HCT116 (cell line): ENCODE measurements at regions not wholly inside any gene's neighbourhood (a gene's known extent, or its start where the extent isn't known, plus 50 kb on each side); places are given as distances from the start of the nearest gene placed in this dataset.

Experiments
- EZH2 ChIP-seq: fragments of 200-600 bp; sonication (generic); IDR thresholded peaks from 2 replicates; pipeline ENCODE4 v1.6.1; 2017; ENCODE audit warnings: antibody characterized with exemption, mixed run types
- RAD21 ChIP-seq: IDR thresholded peaks from 2 replicates; pipeline ENCODE4 v1.6.1; 2012; ENCODE audit warnings: low read depth, mild to moderate bottlenecking
- SIN3A ChIP-seq: IDR thresholded peaks from 2 replicates; pipeline ENCODE4 v1.6.1; 2012; ENCODE audit warnings: low read depth
- SP1 ChIP-seq: IDR thresholded peaks from 2 replicates; pipeline ENCODE4 v1.6.1; 2012; ENCODE audit warnings: low read depth
- TF ChIP-seq, protein P1 (sequence below), 3 experiments: fragments of 200-600 bp in 1 of 3; sonication (generic) in 1 of 3; IDR thresholded peaks in 2 of 3; conservative IDR thresholded peaks in 1 of 3; 2 replicates each; pipeline ENCODE4 v1.5.1; 2012 to 2017; ENCODE audit warnings: low read depth in 2 of 3, low read length in 2 of 3, antibody characterized with exemption in 1 of 3, borderline replicate concordance in 1 of 3, control low read depth in 1 of 3, mild to moderate bottlenecking in 1 of 3, mixed read lengths in 1 of 3, mixed run types in 1 of 3, moderate library complexity in 1 of 3; ENCODE audit not compliant: insufficient read depth in 1 of 3

DNA sequence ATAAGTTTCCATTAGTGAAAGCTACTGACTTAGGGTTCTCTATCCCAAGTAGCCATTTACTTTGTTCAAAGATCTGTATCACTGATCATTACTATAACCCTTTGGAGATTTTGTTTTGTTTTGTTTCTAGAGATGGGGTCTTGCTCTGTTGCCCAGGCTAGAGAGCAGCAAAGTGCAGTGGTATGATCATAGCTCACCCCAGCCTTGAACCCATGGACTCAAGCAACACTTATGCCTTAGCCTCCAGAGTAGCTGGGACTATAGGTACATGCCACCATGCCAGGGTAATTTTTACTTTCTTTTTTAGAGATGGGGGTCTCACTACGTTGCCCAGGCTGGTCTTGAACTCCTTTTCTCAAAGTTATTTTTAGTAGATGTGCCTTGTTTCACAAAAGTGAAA is 154.7 kb downstream of the KCNJ2 start:
- TF ChIP-seq, protein P1, sequence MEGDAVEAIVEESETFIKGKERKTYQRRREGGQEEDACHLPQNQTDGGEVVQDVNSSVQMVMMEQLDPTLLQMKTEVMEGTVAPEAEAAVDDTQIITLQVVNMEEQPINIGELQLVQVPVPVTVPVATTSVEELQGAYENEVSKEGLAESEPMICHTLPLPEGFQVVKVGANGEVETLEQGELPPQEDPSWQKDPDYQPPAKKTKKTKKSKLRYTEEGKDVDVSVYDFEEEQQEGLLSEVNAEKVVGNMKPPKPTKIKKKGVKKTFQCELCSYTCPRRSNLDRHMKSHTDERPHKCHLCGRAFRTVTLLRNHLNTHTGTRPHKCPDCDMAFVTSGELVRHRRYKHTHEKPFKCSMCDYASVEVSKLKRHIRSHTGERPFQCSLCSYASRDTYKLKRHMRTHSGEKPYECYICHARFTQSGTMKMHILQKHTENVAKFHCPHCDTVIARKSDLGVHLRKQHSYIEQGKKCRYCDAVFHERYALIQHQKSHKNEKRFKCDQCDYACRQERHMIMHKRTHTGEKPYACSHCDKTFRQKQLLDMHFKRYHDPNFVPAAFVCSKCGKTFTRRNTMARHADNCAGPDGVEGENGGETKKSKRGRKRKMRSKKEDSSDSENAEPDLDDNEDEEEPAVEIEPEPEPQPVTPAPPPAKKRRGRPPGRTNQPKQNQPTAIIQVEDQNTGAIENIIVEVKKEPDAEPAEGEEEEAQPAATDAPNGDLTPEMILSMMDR (IDR thresholded peaks at IDR 0.05 in 2 of 3, conservative IDR thresholded peaks at IDR 0.05 in 1 of 3; ENCODE audit: borderline replicate concordance in 1 of 3, insufficient read depth in 1 of 3, low read depth in 2 of 3, low read length in 2 of 3), result no peak
- TF ChIP-seq SIN3A (no peak), EZH2 (no peak), RAD21 (no peak), SP1 (no peak)
